Stomach (tissue), 8 donors: ENCODE measurements at regions not wholly inside any gene's neighbourhood (a gene's known extent, or its start where the extent isn't known, plus 50 kb on each side); places are given as distances from the start of the nearest gene placed in this dataset.
A peak's percentile ranks its signal among the peaks of the same experiment; 100 is the strongest.

Experiments
- DNase-seq, 2 donors: peaks; one replicate each; pipeline versions ENCODE4 v3.0.0 to v3.0.0-alpha.2; 2013 to 2019
- H3K27ac ChIP-seq, 5 donors: fragments of 200-600 bp in 4 of 5; sonication (generic) in 4 of 5; one replicate each; pipeline ENCODE4 v1.5.1; 2013 to 2019; ENCODE audit warnings: mild to moderate bottlenecking in 1 of 5, moderate library complexity in 1 of 5
- H3K27me3 ChIP-seq, 3 donors: fragments of 200-600 bp; sonication (generic); one replicate each; pipeline ENCODE4 v1.5.1; 2017 to 2019; ENCODE audit warnings: mixed run types in 1 of 3
- H3K36me3 ChIP-seq, 4 donors: fragments of 200-600 bp; sonication (generic); 1 replicate in 3 of 4; 2 replicates in 1 of 4; pipeline ENCODE4 v1.5.1; 2016 to 2019
- H3K4me1 ChIP-seq, 4 donors: fragments of 200-600 bp; sonication (generic); one replicate each; pipeline ENCODE4 v1.5.1; 2016 to 2019
- H3K4me3 ChIP-seq, 4 donors: fragments of 200-600 bp; sonication (generic) in 3 of 4; one replicate each; pipeline ENCODE4 v1.5.1; 2016 to 2019; ENCODE audit warnings: mild to moderate bottlenecking in 1 of 4
- H3K9me3 ChIP-seq, 4 donors: fragments of 200-600 bp; sonication (generic); one replicate each; pipeline ENCODE4 v1.5.1; 2016 to 2019
- CTCF ChIP-seq, 7 experiments: fragments of 450-650 bp in 4 of 7; fragments of 200-600 bp in 3 of 7; sonication (generic) in 3 of 7; IDR thresholded peaks; one replicate each; pipeline ENCODE4 v1.5.1; 2016 to 2019; ENCODE audit warnings: antibody characterized with exemption in 7 of 7, control low read depth in 2 of 7, mild to moderate bottlenecking in 1 of 7
- EP300 ChIP-seq: sonication (generic); formaldehyde crosslinking; IDR thresholded peaks from one replicate; pipeline ENCODE4 v1.6.1; 2017; ENCODE audit warnings: antibody characterized with exemption
- POLR2A ChIP-seq, 4 donors: fragments of 450-650 bp; IDR thresholded peaks; one replicate each; pipeline ENCODE4 v1.6.1; 2016; ENCODE audit warnings: antibody characterized with exemption in 4 of 4, control low read depth in 2 of 4, mild to moderate bottlenecking in 1 of 4, moderate library complexity in 1 of 4
- POLR2AphosphoS5 ChIP-seq, 3 donors: sonication (generic); formaldehyde crosslinking; IDR thresholded peaks; one replicate each; pipeline ENCODE4 v1.6.1; 2016; ENCODE audit warnings: antibody characterized with exemption in 3 of 3
- WGBS, 5 donors: extraction: QIAGEN DNeasy Blood & Tissue Kit in 3 of 5; methylation state at CpG; one replicate each; pipeline versions ENCODE4 v1.1.5 to v1.1.7; 2013 to 2018; 5-methylcytosine and 5-hydroxymethylcytosine counted together
- intact Hi-C: fragments of 100-400 bp; cut with DNase I; formaldehyde crosslinking; loops from one replicate; pipeline ENCODE4 v1.15.1; 2023; ENCODE audit warnings: low total_unique reads
- donor health status: healthy with polysubstance abuse.
- donor health status: Bipolar disorder and iron deficiency.
- donor health status: healthy.

DNA sequence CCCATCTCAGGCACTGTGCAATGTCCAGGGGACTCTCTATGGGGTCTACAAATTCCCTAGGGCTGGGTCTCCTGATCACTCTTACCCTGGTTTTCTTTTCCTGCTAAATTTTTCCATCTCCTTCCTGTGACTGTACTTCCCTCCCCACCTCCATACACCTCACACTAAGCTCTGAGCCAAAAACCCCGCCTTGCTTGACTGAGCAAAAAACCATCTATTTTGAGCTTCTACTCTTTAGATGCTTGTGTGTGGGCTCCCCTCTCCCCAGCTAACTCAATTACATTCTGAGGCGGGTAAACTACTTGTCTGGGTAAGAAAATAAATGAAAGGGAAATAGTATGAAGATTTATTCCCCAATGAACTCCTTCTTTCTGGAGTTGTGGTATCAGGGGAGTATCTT lies 187.9 kb downstream of the PTPRU start:
- intact Hi-C loops, result no loop called here
- Histone ChIP-seq H3K36me3 (no peaks in the 10 kb centered on the region), H3K27me3 (peaks cover 0 to 15% (median 0%) of the 10 kb centered on the region in 3 donors), H3K9me3 (peaks cover 0 to 16% (median 9%) of the 10 kb centered on the region in 4 donors), H3K4me3 (no peak overlapping the region), H3K4me1 (no peaks in the 10 kb centered on the region), H3K27ac (no peak overlapping the region)
- WGBS, 5 donors, result 66 to 82% (median 79%) methylated on average over 2 of the region's 2 CpGs
- DNase-seq, result no peak
- TF ChIP-seq CTCF (IDR thresholded peaks at IDR 0.05) (no peak), EP300 (no peak), POLR2A (IDR thresholded peaks at IDR 0.05) (no peak), POLR2AphosphoS5 (IDR thresholded peaks at IDR 0.05) (no peak)

GRCh38 chr1:29420202-29420601 lies 183.9 kb downstream of the PTPRU start:
- H3K4me3 ChIP-seq, result no peak overlapping the region
- intact Hi-C loops, result no loop called here
- no peaks in the 10 kb centered on the region for H3K4me1 ChIP-seq
- H3K27ac ChIP-seq, result no peak overlapping the region
- TF ChIP-seq EP300, result no peak
- TF ChIP-seq POLR2AphosphoS5 (IDR thresholded peaks at IDR 0.05), result no peak
- no peak for TF ChIP-seq POLR2A (IDR thresholded peaks at IDR 0.05)
- TF ChIP-seq CTCF (IDR thresholded peaks at IDR 0.05), result no peak
- WGBS, 5 donors, result 68 to 79% (median 70%) methylated on average over 2 of the region's 2 CpGs
- peaks cover 0 to 9% (median 9%) of the 10 kb centered on the region in 4 donors for H3K9me3 ChIP-seq
- DNase-seq, result no peak
- no peaks in the 10 kb centered on the region for H3K36me3 ChIP-seq
- peaks cover 0 to 28% (median 3%) of the 10 kb centered on the region in 3 donors for H3K27me3 ChIP-seq

DNA sequence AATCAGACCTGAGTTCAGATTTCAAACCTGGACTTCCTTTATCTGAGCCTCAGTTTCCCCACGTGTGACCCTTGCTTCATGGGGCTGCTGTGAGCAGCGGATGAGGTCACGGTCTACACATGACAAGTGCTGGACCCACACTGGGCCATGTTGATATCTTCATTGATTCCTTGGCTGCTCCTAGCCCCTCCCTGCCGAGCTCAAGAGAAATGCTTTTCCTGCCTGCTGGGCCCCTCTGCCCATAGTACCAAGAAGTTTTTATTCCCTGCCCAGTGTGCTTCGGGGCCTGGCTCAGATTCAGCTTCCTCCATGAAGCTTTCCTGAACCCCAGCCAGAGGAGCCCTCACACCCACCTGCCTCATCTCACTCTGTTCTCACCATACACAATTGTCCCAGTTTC lies 181.6 kb downstream of the PTPRU start:
- Histone ChIP-seq H3K4me1 (no peaks in the 10 kb centered on the region), H3K36me3 (no peaks in the 10 kb centered on the region), H3K27ac (no peak overlapping the region), H3K4me3 (no peak overlapping the region), H3K9me3 (peaks cover 0 to 9% (median 9%) of the 10 kb centered on the region in 4 donors), H3K27me3 (peaks cover 0 to 40% (median 7%) of the 10 kb centered on the region in 3 donors)
- 69 to 86% (median 73%) methylated on average over 5 of the region's 5 CpGs for WGBS, 5 donors
- DNase-seq, result no peak
- intact Hi-C loops, result no loop called here
- no peak for TF ChIP-seq POLR2AphosphoS5 (IDR thresholded peaks at IDR 0.05)
- no peak for TF ChIP-seq CTCF (IDR thresholded peaks at IDR 0.05)
- no peak for TF ChIP-seq POLR2A (IDR thresholded peaks at IDR 0.05)
- no peak for TF ChIP-seq EP300

- Histone ChIP-seq H3K9me3 (peaks cover 0 to 9% (median 9%) of the 10 kb centered on the region in 4 donors), H3K4me1 (no peaks in the 10 kb centered on the region), H3K27me3 (peaks cover 0 to 47% (median 7%) of the 10 kb centered on the region in 3 donors), H3K27ac (peak overlapping the region in 4 of 5 donors; percentile 42 to 72 (median 62)), H3K36me3 (no peaks in the 10 kb centered on the region), H3K4me3 (no peak overlapping the region)
- intact Hi-C loops, result no loop called here
- WGBS, 5 donors, result 77 to 94% (median 81%) methylated on average over 12 to 14 of the region's 14 CpGs
- TF ChIP-seq CTCF (IDR thresholded peaks at IDR 0.05), result no peak
- no peak for DNase-seq
These were observed 181.0 kb downstream of the PTPRU start for GRCh38 chr1:29417147-29417858.
